SJSA1 (cell line): ENCODE measurements at regions not wholly inside any gene's neighbourhood (a gene's known extent, or its start where the extent isn't known, plus 50 kb on each side); places are given as distances from the start of the nearest gene placed in this dataset.

ENCODE experiments used
- DNase-seq, 2 experiments: peaks; one replicate each; pipeline ENCODE4 v3.0.0-alpha.2; 2015 to 2020; ENCODE audit warnings: low spot score in 2 of 2, low read depth in 1 of 2
- H3K27ac ChIP-seq: fragments of 250-450 bp; sonication (Bioruptor Pico); 2 replicates; pipeline ENCODE4 v1.5.1; 2020; ENCODE audit warnings: mild to moderate bottlenecking, moderate library complexity
- H3K27me3 ChIP-seq: fragments of 250-450 bp; sonication (Bioruptor Pico); replicated peaks from 2 replicates; pipeline ENCODE4 v1.5.1; 2020; ENCODE audit warnings: mild to moderate bottlenecking, moderate library complexity
- H3K36me3 ChIP-seq: fragments of 250-450 bp; sonication (Bioruptor Pico); 2 replicates; pipeline ENCODE4 v1.5.1; 2020; ENCODE audit warnings: mild to moderate bottlenecking
- H3K4me1 ChIP-seq: fragments of 250-450 bp; sonication (Bioruptor Pico); replicated peaks from 2 replicates; pipeline ENCODE4 v1.6.1; 2021; ENCODE audit warnings: mild to moderate bottlenecking
- H3K4me3 ChIP-seq: fragments of 250-450 bp; sonication (Bioruptor Pico); 2 replicates; pipeline ENCODE4 v1.5.1; 2020; ENCODE audit warnings: mild to moderate bottlenecking
- H3K9me3 ChIP-seq: fragments of 250-450 bp; sonication (Bioruptor Pico); replicated peaks from 2 replicates; pipeline ENCODE4 v1.5.1; 2020; ENCODE audit warnings: mild to moderate bottlenecking

DNA sequence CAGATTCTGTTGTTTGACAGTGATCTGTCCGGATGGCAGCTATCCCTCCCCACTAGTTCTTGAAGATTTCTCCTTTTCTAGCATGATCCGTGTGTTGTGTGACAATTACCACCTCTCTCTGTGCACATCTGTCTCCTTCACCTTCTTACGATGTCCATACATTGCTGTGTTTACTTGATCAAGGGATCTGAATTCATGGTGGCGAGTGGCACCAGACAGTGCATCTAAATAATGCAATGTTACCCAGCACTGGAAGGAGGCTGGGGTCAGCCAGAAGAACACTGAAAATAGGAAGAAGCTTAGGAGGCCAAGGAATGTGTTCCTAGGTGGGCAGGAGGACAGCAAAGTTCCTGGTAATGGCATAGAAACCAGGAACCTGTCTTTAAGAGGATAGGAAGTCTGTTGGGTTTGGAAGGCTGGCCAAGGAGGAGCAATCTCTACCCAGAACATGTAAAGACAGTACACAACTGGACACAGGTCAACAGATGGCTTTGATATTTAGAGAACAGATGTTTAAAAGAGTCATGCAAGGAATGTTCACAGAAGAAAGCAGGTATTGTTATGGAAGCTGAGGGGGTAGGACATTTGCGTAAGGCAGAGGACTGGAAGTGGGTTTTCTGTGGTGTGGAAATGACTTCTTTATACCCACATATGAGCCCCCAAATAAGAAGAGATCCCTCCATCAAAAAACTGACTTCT, 126.4 kb downstream of the HRH4 start:
- Histone ChIP-seq H3K36me3 (no peaks in the 10 kb centered on the region), H3K27ac (no peak overlapping the region), H3K4me1 (no peaks in the 10 kb centered on the region), H3K27me3 (0 out of 2 replicates have a peak, but pooled peaks cover 5% of the 10 kb centered on the region), H3K9me3 (no peaks in the 10 kb centered on the region), H3K4me3 (no peak overlapping the region)
- no peak for DNase-seq

DNA sequence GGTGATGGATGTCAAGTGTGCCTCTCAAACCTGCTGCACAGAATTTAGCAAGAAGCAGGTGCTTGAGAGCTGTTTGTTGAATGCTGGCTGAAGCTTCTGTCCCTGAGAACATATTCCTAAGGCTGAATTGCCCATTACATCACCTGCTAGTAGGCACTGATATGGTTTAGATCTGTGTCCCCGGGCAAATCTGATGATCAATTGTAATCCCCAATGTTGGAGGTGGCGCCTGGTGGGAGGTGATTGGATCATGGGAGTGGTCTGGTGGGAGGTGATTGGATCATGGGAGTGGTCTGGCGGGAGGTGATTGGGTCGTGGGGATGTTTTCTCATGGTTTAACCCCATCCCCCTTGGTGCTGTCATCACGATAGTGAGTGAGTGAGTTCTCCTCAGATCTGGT, 128.0 kb downstream of the HRH4 start:
- DNase-seq: no peak
- H3K4me1 ChIP-seq: no peaks in the 10 kb centered on the region
- H3K36me3 ChIP-seq: no peaks in the 10 kb centered on the region
- no peak overlapping the region for H3K4me3 ChIP-seq
- H3K9me3 ChIP-seq: no peaks in the 10 kb centered on the region
- no peak overlapping the region for H3K27ac ChIP-seq
- 0 out of 2 replicates have a peak, but pooled peaks cover 5% of the 10 kb centered on the region for H3K27me3 ChIP-seq

DNA sequence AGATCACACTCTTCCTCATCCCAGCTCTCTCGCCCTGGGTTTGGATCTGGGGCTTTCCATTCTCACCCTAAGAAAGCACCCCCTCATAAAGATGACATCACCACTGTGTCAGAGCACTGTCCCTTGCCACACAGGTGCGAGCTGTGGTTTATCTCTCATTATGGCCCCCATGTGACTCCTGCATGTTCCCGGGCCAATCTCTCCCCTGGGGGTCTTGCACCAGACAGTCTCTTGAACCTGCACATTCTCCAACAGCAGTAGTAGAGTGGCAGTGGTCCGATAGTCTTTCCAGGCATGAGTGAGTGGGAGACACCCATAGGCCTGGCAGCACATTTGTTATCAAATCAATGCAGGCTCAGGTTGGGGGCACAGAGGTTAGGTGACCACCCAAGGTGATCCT, 130.5 kb downstream of the HRH4 start:
- Histone ChIP-seq H3K4me1 (no peaks in the 10 kb centered on the region), H3K9me3 (no peaks in the 10 kb centered on the region), H3K4me3 (no peak overlapping the region), H3K27me3 (0 out of 2 replicates have a peak, but pooled peaks cover 1% of the 10 kb centered on the region), H3K27ac (no peak overlapping the region), H3K36me3 (no peaks in the 10 kb centered on the region)
- DNase-seq: no peak

DNA sequence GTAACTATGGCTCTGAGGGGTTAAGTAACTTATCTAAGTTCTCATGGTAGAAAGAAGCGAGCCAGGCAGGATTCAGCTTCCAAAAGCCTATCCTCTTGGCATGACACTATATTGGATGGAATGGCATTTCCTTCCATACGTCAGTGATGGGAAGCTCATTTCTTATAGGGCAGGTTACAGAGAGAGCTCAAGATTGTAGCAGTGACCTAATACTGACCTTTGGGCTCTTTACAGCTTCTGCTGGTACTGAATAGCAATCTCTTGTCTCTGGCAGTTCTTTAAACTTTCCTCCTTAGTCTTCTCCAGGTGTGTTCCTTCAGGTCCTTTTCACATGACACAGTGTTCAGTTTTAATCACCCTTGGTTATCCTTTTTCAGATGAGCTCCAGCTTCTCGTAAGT, 133.0 kb downstream of the HRH4 start:
- Histone ChIP-seq H3K9me3 (no peaks in the 10 kb centered on the region), H3K4me1 (no peaks in the 10 kb centered on the region), H3K27ac (no peak overlapping the region), H3K4me3 (no peak overlapping the region), H3K36me3 (no peaks in the 10 kb centered on the region), H3K27me3 (no peaks in the 10 kb centered on the region)
- DNase-seq: no peak

DNA sequence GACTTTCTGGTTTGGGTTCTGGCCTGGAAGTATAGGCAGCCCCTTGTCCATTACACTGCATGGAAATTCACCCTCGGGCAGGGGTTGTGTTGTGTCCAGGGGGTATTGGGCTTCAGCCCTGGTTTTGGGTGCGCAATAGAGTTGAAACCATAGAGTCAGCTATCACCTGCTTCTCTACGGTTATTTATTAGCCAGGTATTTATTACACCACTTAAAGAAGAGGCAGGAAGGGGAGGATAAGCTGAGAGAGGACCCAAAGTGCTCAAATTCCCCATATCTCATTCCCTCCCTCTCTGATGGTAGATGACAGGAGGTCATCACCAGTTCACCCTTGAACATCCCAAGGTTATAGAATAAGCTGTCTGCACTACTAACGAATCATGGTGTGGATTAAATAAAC, 133.4 kb downstream of the HRH4 start:
- H3K27ac ChIP-seq: no peak overlapping the region
- no peaks in the 10 kb centered on the region for H3K4me1 ChIP-seq
- H3K27me3 ChIP-seq: no peaks in the 10 kb centered on the region
- H3K9me3 ChIP-seq: no peaks in the 10 kb centered on the region
- H3K4me3 ChIP-seq: no peak overlapping the region
- no peak for DNase-seq
- no peaks in the 10 kb centered on the region for H3K36me3 ChIP-seq

DNA sequence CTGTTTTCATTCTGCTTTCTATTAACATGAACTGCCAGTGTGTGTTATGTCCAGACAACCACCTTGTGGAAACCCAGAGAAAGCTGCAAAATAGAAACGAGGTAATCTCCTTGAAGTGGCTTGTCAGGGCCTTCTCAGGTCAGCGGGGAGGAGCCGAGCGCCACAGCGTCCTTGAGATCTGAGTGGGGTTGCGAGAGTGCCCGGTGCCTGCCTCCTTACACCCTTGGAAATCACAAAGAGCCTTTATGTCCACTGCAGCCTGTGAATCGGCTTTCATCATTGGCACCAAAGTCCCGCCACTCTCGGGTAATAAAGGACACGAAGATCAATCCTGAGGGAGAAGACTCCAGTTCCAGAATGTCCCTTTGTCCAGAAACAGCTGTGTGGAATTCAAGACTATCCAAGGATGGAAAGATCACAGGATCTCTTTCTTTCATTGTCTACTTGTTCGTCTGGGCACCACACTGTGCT, 135.2 kb downstream of the HRH4 start:
- Histone ChIP-seq H3K36me3 (no peaks in the 10 kb centered on the region), H3K27me3 (no peaks in the 10 kb centered on the region), H3K4me3 (no peak overlapping the region)

DNA sequence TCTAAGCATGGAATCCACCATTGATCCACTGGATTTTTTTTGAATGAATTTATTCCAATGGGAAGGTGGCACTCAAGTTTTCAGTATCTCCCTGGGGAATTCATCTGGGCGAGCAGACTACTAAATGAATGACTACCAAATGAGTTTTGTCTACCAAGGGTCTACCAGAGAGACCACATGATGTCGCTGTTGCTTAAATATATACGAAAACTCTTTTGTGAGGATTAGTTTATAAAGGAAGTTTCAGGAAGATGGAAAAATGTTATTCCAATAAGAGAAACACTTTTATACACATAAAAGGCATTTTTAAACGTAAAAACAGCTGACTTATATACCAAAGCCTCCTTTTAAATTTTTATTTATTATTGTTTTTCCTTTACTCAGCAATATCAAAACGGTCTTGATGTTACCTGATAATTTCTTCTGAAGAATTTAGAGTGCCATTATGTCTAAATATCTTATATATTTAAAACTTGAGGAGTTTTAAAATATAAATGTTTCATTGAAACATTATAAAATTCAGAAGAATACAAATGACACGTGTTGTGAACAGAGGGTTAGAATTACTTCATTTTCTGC, 139.7 kb downstream of the HRH4 start:
- Histone ChIP-seq H3K9me3 (no peaks in the 10 kb centered on the region), H3K4me1 (no peaks in the 10 kb centered on the region), H3K27me3 (no peaks in the 10 kb centered on the region), H3K4me3 (no peak overlapping the region), H3K27ac (no peak overlapping the region), H3K36me3 (no peaks in the 10 kb centered on the region)
- DNase-seq: peak in 1 of 2 experiments; percentile 21

More for the DNA sequence above, 135.2 kb downstream of the HRH4 start:
- Histone ChIP-seq H3K27ac (no peak overlapping the region), H3K4me1 (no peaks in the 10 kb centered on the region), H3K9me3 (no peaks in the 10 kb centered on the region)
- DNase-seq: no peak

DNA sequence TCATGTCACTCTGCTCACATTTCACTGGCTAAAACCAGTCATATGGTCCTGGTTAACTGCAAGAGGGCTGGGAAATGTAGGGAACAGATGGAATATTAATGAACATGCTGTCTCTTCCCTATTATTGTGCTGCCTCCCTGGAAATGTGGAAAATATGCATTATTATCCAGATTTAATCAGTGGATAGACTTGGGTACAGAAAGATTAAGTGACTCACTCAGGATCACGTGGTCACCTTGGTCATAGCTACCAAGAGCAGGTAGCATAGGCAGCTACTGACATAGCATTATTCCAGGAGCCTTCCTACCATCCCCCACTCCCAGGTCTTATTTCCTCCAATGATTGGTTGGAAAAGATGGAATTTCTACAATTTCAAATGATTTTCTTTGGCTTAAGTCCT, 141.1 kb downstream of the HRH4 start:
- Histone ChIP-seq H3K27me3 (no peaks in the 10 kb centered on the region), H3K27ac (no peak overlapping the region), H3K9me3 (no peaks in the 10 kb centered on the region), H3K4me1 (no peaks in the 10 kb centered on the region), H3K4me3 (no peak overlapping the region), H3K36me3 (no peaks in the 10 kb centered on the region)
- no peak for DNase-seq

DNA sequence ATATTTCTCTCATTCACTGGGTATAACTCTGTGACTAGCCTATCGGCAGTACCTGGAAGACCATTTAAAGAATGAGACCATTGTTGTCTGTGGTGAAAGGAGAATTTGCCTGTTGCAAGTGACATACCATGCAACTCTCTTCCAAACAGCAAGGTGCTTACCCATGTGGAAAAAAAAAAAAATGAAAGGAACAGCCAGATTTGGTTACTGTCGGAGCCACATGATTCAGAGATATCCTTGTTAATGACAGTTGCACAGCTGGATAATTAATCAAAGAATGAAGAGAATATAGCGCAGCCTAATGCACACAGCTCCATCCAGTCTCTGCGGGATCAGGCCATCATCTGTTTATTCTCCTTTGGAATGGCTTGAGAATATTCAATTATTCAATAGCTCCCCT, 141.8 kb downstream of the HRH4 start:
- no peaks in the 10 kb centered on the region for H3K4me1 ChIP-seq
- DNase-seq: no peak
- H3K4me3 ChIP-seq: no peak overlapping the region
- H3K27ac ChIP-seq: no peak overlapping the region
- H3K36me3 ChIP-seq: no peaks in the 10 kb centered on the region
- H3K9me3 ChIP-seq: no peaks in the 10 kb centered on the region
- no peaks in the 10 kb centered on the region for H3K27me3 ChIP-seq

DNA sequence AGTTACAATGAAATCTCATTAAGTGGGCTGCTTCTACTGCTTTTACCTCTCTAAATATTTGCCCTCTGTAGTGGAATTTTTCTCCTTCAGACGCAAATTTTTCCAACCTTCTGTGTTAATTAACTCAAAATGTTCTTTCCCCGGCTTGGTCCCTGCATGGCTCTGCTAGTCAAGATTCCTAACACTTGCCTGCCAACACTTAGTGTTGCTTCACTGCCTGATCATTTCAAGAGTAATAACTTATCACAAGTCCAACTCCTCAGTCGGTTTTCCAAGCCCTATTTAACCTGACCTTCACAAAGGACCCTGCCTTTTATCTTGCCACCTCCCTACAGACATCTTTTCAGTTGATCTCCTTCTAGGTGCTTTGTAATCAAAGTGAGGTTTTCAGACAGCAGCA, 142.7 kb downstream of the HRH4 start:
- Histone ChIP-seq H3K36me3 (no peaks in the 10 kb centered on the region), H3K27ac (no peak overlapping the region), H3K4me3 (no peak overlapping the region), H3K4me1 (no peaks in the 10 kb centered on the region), H3K9me3 (no peaks in the 10 kb centered on the region), H3K27me3 (no peaks in the 10 kb centered on the region)
- DNase-seq: no peak

DNA sequence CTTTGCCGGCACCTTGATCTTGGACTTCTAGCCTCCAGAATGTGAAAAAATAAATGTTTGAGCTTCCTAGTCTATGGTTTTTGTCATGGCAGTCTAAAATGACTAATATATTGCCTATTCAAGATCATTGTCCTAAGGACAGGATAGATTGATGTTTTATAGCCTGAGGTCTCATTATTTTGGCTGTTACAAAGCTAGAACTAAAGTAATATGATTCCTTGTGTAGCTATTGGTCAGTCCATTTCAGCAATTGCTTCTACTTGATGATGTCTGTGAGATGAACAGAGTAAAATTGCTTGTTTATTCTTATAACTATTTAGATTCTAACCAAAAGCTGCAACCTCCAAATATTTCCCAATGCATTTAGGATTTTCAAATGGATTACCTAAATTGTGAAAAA, 145.0 kb downstream of the HRH4 start:
- H3K4me1 ChIP-seq: no peaks in the 10 kb centered on the region
- no peaks in the 10 kb centered on the region for H3K9me3 ChIP-seq
- no peak overlapping the region for H3K4me3 ChIP-seq
- DNase-seq: no peak
- H3K27ac ChIP-seq: no peak overlapping the region
- H3K27me3 ChIP-seq: no peaks in the 10 kb centered on the region
- H3K36me3 ChIP-seq: no peaks in the 10 kb centered on the region

DNA sequence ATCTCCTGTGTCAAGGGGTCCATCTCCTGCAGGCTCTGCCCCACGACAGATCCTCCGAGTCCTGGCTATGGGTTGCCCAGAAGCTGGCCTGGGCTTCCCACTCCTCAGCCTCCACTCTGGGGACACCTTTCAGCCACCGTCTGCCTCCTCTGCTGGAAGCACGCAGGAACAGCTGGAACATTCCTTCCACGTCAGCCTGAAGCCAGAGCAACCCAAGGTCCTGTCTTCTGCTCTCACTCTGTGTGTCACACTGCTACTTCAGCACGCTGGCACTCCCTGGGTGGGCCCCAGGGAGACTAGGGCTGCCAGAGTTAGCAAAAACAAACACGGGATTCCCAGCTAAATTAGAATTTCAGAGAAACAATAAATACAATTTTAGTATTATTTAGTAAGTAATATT, 148.8 kb downstream of the HRH4 start:
- DNase-seq: no peak
- Histone ChIP-seq H3K4me1 (no peaks in the 10 kb centered on the region), H3K27ac (no peak overlapping the region), H3K36me3 (no peaks in the 10 kb centered on the region), H3K27me3 (no peaks in the 10 kb centered on the region), H3K9me3 (no peaks in the 10 kb centered on the region), H3K4me3 (no peak overlapping the region)

DNA sequence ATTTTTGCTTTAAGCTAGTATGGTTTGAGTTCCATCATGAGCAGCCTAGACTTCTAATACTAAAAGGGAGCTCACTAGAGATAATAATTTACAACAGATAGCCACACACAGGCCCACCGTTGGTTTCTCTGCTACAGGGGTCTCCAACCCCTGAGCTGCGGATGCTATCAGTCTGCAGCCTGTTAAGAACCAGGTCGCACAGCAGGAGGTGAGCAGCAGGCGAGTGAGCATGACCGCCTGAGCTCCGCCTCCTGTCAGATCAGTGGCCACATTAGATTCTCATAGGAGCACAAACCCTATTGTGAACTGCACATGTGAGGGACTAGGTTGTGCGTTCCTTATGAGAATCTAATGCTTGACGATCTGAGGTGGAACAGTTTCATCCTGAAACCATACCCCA, 150.6 kb downstream of the HRH4 start:
- H3K27me3 ChIP-seq: no peaks in the 10 kb centered on the region
- DNase-seq: no peak
- H3K4me3 ChIP-seq: no peak overlapping the region
- no peaks in the 10 kb centered on the region for H3K36me3 ChIP-seq
- H3K27ac ChIP-seq: no peak overlapping the region
- H3K9me3 ChIP-seq: no peaks in the 10 kb centered on the region
- no peaks in the 10 kb centered on the region for H3K4me1 ChIP-seq

DNA sequence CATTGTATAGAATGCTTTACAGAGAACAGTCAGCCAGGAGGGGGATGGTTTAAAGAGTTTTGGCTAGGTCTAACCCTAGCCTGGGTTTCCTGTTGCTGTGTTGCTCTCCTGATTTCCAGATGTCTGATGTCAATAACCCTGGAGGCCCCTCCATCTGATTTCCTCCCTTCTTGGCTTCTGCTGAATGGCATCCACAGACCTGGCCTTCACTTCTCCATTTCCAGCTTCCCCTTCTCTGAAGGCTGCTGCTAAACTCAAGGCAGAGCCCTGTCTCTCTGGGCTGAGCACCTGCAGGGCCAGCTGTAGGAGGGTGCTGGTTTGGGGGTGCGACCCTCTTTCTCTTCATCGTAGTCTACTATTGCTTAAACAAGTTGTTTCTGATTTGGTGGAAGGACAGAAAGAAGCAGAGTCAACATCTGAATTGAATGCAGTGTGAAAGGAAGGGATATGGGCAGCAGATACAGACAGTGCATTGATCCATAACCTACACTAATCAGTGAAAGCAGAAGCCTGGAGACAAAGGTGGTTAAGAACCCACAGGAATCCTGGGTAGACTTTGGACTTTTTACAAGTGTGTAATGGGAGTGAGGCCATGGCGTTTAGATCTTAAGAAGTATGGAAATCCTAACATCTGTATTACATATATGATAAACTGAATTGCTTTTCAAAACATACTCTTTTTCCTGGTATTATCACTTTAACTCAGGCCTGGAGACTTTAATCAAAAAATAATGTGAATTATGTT, 153.6 kb downstream of the HRH4 start:
- Histone ChIP-seq H3K9me3 (no peaks in the 10 kb centered on the region), H3K4me3 (no peak overlapping the region), H3K27me3 (no peaks in the 10 kb centered on the region), H3K36me3 (no peaks in the 10 kb centered on the region), H3K4me1 (no peaks in the 10 kb centered on the region), H3K27ac (no peak overlapping the region)
- DNase-seq: no peak
